Esophagus muscularis mucosa (tissue), 4 donors: ENCODE measurements at regions not wholly inside any gene's neighbourhood (a gene's known extent, or its start where the extent isn't known, plus 50 kb on each side); places are given as distances from the start of the nearest gene placed in this dataset.

Experiments
- CTCF ChIP-seq, 3 experiments: fragments of 200-600 bp in 2 of 3; fragments of 450-650 bp in 1 of 3; sonication (generic) in 2 of 3; IDR thresholded peaks; one replicate each; pipeline ENCODE4 v1.5.1; 2017 to 2019; ENCODE audit warnings: antibody characterized with exemption in 3 of 3, mild to moderate bottlenecking in 2 of 3, moderate library complexity in 1 of 3
- EP300 ChIP-seq: sonication (generic); formaldehyde crosslinking; IDR thresholded peaks from one replicate; pipeline ENCODE4 v1.6.1; 2017; ENCODE audit warnings: antibody characterized with exemption
- POLR2A ChIP-seq: fragments of 450-650 bp; IDR thresholded peaks from one replicate; pipeline ENCODE4 v1.6.1; 2017; ENCODE audit warnings: antibody characterized with exemption, moderate library complexity, mild to moderate bottlenecking, low read depth
- POLR2AphosphoS5 ChIP-seq, 2 donors: sonication (generic); formaldehyde crosslinking; IDR thresholded peaks; one replicate each; pipeline ENCODE4 v1.6.1; 2017; ENCODE audit warnings: antibody characterized with exemption in 2 of 2

- TF ChIP-seq CTCF (IDR thresholded peaks at IDR 0.05) (no peak), POLR2A (no peak), POLR2AphosphoS5 (IDR thresholded peaks at IDR 0.05) (no peak), EP300 (no peak)
Measured at GRCh38 chrX:114065577-114066223, 518.2 kb upstream of the HTR2C start.
